ENCODE measurements at regions not wholly inside any gene's neighbourhood (a gene's known extent, or its start where the extent isn't known, plus 50 kb on each side); places are given as distances from the start of the nearest gene placed in this dataset.

DNA sequence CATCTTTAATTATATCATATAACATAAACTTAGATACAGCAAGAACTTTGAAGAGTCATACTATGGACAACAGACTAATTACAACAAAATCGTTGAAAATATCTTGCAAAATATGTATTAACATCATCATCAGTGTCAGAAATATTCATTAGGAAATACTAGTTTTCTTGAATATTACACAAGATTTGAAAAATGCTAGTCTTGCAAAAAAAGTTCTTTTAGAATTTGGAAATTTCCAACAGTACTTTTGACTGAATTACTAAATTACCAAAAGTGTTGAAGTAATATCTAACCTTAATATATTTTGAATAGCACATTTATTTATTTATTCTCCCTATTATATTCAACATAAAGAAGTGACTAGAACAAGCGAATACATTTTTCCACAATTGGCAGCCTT lies 1224.8 kb upstream of the EYS start:
- no peak overlapping the region for H4K91ac ChIP-seq (ENCODE audit: low read depth, low read length, poor library complexity)
- H3K18ac ChIP-seq (ENCODE audit: low read length) = no peak overlapping the region
- H3K79me1 ChIP-seq (ENCODE audit: low read depth, low read length) = no peaks in the 10 kb centered on the region
- no peak overlapping the region for H2BK15ac ChIP-seq (ENCODE audit: low read length)
- H3K23ac ChIP-seq (ENCODE audit: low read depth, low read length, poor library complexity) = no peak overlapping the region
- H3K4me1 ChIP-seq (ENCODE audit: control insufficient read depth in 2 of 2, insufficient read depth in 1 of 2, low read depth in 1 of 2, low read length in 2 of 2) = no peaks in the 10 kb centered on the region
- no peak overlapping the region for H2AFZ ChIP-seq (ENCODE audit: low read length)
- H3K9ac ChIP-seq (ENCODE audit: low read depth, low read length, poor library complexity) = no peak overlapping the region
- no peak overlapping the region for H3K4me2 ChIP-seq (ENCODE audit: insufficient read depth, low read length, poor library complexity, severe bottlenecking)
- H3K36me3 ChIP-seq (replicated peaks in 1 of 2; ENCODE audit: control insufficient read depth in 2 of 2, insufficient read depth in 2 of 2, low read length in 2 of 2) = no peaks in the 10 kb centered on the region
- no peak overlapping the region for H2AK5ac ChIP-seq (ENCODE audit: low read depth, low read length)
- H4K8ac ChIP-seq (ENCODE audit: low read depth, low read length) = no peak overlapping the region
- no peak overlapping the region for H3K14ac ChIP-seq (ENCODE audit: low read length)
- H3K4ac ChIP-seq (ENCODE audit: low read length) = no peak overlapping the region
- no CpG with 5 or more reads among the region's 2 CpGs for WGBS, 2 donors (ENCODE audit: extremely low coverage in 2 of 2, insufficient read length in 2 of 2, insufficient replicate concordance in 1 of 2)
- no peak overlapping the region for H3K4me3 ChIP-seq (ENCODE audit: low read length in 2 of 2)
- no peak overlapping the region for H3K27ac ChIP-seq (replicated peaks; ENCODE audit: low read length)
- no peak overlapping the region for H2BK12ac ChIP-seq (ENCODE audit: low read length)
- peaks cover 1 to 4% of the 10 kb centered on the region in 2 donors for H3K9me3 ChIP-seq (replicated peaks in 1 of 2; ENCODE audit: control insufficient read depth in 2 of 2, insufficient read depth in 1 of 2, low read depth in 1 of 2, low read length in 2 of 2)
- H2BK5ac ChIP-seq (ENCODE audit: low read length) = no peak overlapping the region
- no peaks in the 10 kb centered on the region for H3K27me3 ChIP-seq (ENCODE audit: control insufficient read depth in 3 of 3, insufficient read depth in 3 of 3, low read depth in 1 of 3, low read length in 3 of 3)
- no peak overlapping the region for H2BK120ac ChIP-seq (ENCODE audit: low read depth, low read length)
- no peak for DNase-seq (ENCODE audit: low spot score)

DNA sequence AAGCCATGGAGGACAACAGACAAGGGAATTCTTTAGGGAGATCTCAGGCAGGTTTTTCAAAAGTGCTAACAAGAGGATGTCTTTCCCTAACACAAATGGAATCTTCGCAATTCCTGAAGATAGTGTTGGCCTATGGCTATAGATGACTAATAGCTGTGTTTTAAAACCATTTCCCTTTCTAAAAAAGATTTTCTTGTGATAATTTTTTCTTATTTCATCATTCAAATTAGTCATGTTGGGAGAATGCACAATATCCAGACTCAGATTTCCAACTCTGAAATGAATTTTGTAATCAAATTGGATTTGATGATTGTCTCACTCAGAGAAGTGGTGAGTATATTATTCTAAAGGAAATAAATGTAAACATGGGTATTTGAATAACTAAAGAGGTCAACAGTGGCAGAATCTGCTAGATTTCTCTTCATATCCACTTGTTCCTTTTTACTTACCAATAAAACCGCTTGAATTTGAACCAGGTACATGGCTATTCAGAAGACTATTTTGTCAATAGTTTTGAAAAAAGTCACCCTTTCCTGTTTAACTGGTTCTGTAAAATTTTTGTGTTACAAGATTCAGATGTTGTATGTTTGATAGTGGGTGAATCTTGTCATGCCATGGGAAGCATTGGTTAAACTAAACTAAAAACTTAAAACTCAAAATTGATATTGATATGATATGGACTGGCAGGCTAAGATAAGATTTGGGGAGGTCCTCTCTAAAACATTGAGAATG lies 1223.7 kb upstream of the EYS start:
- no peak overlapping the region for H3K14ac ChIP-seq (ENCODE audit: low read length)
- no peaks in the 10 kb centered on the region for H3K27me3 ChIP-seq (ENCODE audit: control insufficient read depth in 3 of 3, insufficient read depth in 3 of 3, low read depth in 1 of 3, low read length in 3 of 3)
- H4K8ac ChIP-seq (ENCODE audit: low read depth, low read length) = no peak overlapping the region
- H3K4me3 ChIP-seq (ENCODE audit: low read length in 2 of 2) = no peak overlapping the region
- no peaks in the 10 kb centered on the region for H3K79me1 ChIP-seq (ENCODE audit: low read depth, low read length)
- H2BK15ac ChIP-seq (ENCODE audit: low read length) = no peak overlapping the region
- no peak overlapping the region for H3K27ac ChIP-seq (replicated peaks; ENCODE audit: low read length)
- WGBS, 2 donors (ENCODE audit: extremely low coverage in 2 of 2, insufficient read length in 2 of 2, insufficient replicate concordance in 1 of 2) = no CpG with 5 or more reads among the region's 2 CpGs
- DNase-seq (ENCODE audit: low spot score) = no peak
- no peak overlapping the region for H2AK5ac ChIP-seq (ENCODE audit: low read depth, low read length)
- H4K91ac ChIP-seq (ENCODE audit: low read depth, low read length, poor library complexity) = no peak overlapping the region
- no peak overlapping the region for H2BK120ac ChIP-seq (ENCODE audit: low read depth, low read length)
- peaks cover 5 to 12% of the 10 kb centered on the region in 2 donors for H3K9me3 ChIP-seq (replicated peaks in 1 of 2; ENCODE audit: control insufficient read depth in 2 of 2, insufficient read depth in 1 of 2, low read depth in 1 of 2, low read length in 2 of 2)
- no peak overlapping the region for H3K4ac ChIP-seq (ENCODE audit: low read length)
- no peak overlapping the region for H3K23ac ChIP-seq (ENCODE audit: low read depth, low read length, poor library complexity)
- no peaks in the 10 kb centered on the region for H3K4me1 ChIP-seq (ENCODE audit: control insufficient read depth in 2 of 2, insufficient read depth in 1 of 2, low read depth in 1 of 2, low read length in 2 of 2)
- H3K36me3 ChIP-seq (replicated peaks in 1 of 2; ENCODE audit: control insufficient read depth in 2 of 2, insufficient read depth in 2 of 2, low read length in 2 of 2) = no peaks in the 10 kb centered on the region
- no peak overlapping the region for H3K4me2 ChIP-seq (ENCODE audit: insufficient read depth, low read length, poor library complexity, severe bottlenecking)
- no peak overlapping the region for H2AFZ ChIP-seq (ENCODE audit: low read length)
- H2BK12ac ChIP-seq (ENCODE audit: low read length) = no peak overlapping the region
- no peak overlapping the region for H3K9ac ChIP-seq (ENCODE audit: low read depth, low read length, poor library complexity)
- no peak overlapping the region for H3K18ac ChIP-seq (ENCODE audit: low read length)
- no peak overlapping the region for H2BK5ac ChIP-seq (ENCODE audit: low read length)

DNA sequence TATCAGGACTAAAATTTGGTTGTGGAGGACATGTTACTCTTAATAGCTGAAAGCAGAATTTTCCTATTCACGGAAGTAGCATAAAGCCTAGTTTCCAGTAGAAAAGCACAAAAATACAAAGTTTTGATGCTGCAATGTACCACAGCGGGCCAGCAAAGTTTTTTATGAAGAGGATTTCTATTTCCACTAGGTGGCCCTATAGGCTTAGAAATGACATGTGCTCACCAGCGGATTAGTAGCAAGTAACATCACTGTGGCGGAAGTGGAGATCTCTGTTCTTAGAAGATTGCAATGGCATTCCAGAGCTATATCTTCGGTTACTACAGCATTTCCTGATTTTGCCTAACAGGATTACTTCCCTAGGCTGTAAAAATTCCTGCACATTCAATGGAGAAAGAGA lies 1219.0 kb upstream of the EYS start:
- Histone ChIP-seq H2BK120ac (ENCODE audit: low read depth, low read length) (no peak overlapping the region), H3K36me3 (replicated peaks in 1 of 2; ENCODE audit: control insufficient read depth in 2 of 2, insufficient read depth in 2 of 2, low read length in 2 of 2) (no peaks in the 10 kb centered on the region), H4K8ac (ENCODE audit: low read depth, low read length) (no peak overlapping the region), H2AFZ (ENCODE audit: low read length) (no peak overlapping the region), H3K27ac (replicated peaks; ENCODE audit: low read length) (no peak overlapping the region), H4K91ac (ENCODE audit: low read depth, low read length, poor library complexity) (no peak overlapping the region), H3K9ac (ENCODE audit: low read depth, low read length, poor library complexity) (no peak overlapping the region), H3K18ac (ENCODE audit: low read length) (no peak overlapping the region), H3K9me3 (replicated peaks in 1 of 2; ENCODE audit: control insufficient read depth in 2 of 2, insufficient read depth in 1 of 2, low read depth in 1 of 2, low read length in 2 of 2) (peaks cover 16 to 24% of the 10 kb centered on the region in 2 donors), H3K4ac (ENCODE audit: low read length) (no peak overlapping the region), H2BK15ac (ENCODE audit: low read length) (no peak overlapping the region), H2BK5ac (ENCODE audit: low read length) (no peak overlapping the region), H3K79me1 (ENCODE audit: low read depth, low read length) (no peaks in the 10 kb centered on the region), H3K4me1 (ENCODE audit: control insufficient read depth in 2 of 2, insufficient read depth in 1 of 2, low read depth in 1 of 2, low read length in 2 of 2) (no peaks in the 10 kb centered on the region), H3K14ac (ENCODE audit: low read length) (no peak overlapping the region), H3K23ac (ENCODE audit: low read depth, low read length, poor library complexity) (no peak overlapping the region), H3K4me2 (ENCODE audit: insufficient read depth, low read length, poor library complexity, severe bottlenecking) (no peak overlapping the region), H2BK12ac (ENCODE audit: low read length) (no peak overlapping the region), H3K27me3 (ENCODE audit: control insufficient read depth in 3 of 3, insufficient read depth in 3 of 3, low read depth in 1 of 3, low read length in 3 of 3) (no peaks in the 10 kb centered on the region), H3K4me3 (ENCODE audit: low read length in 2 of 2) (no peak overlapping the region), H2AK5ac (ENCODE audit: low read depth, low read length) (no peak overlapping the region)
- WGBS, 2 donors (ENCODE audit: extremely low coverage in 2 of 2, insufficient read length in 2 of 2, insufficient replicate concordance in 1 of 2) = no CpG with 5 or more reads among the region's 5 CpGs
- DNase-seq (ENCODE audit: low spot score) = no peak

DNA sequence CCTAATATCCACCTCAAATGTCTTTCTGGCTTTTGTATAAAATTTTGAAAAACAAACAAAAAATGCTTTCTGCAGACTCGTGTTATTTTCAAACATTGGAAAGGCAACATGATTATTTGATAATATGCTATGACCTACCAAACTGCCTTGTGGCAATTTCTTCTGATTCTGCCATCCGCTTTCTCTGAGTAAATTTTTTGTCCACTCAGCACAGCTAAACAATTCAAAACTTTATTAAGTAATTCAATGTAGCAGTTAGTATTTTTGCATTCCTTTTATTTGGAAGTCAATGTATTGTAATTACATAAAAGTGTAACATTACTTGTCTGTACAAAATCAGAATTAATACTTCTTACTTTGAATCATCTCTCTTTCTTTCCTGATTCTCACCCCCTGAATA lies 1206.6 kb upstream of the EYS start:
- no peak overlapping the region for H2AK5ac ChIP-seq (ENCODE audit: low read depth, low read length)
- no peak overlapping the region for H3K4me3 ChIP-seq (ENCODE audit: low read length in 2 of 2)
- no peak overlapping the region for H3K18ac ChIP-seq (ENCODE audit: low read length)
- no peak overlapping the region for H3K23ac ChIP-seq (ENCODE audit: low read depth, low read length, poor library complexity)
- H3K79me1 ChIP-seq (ENCODE audit: low read depth, low read length) = no peaks in the 10 kb centered on the region
- no CpG with 5 or more reads among the region's 2 CpGs for WGBS, 2 donors (ENCODE audit: extremely low coverage in 2 of 2, insufficient read length in 2 of 2, insufficient replicate concordance in 1 of 2)
- H2BK15ac ChIP-seq (ENCODE audit: low read length) = no peak overlapping the region
- no peak overlapping the region for H2BK5ac ChIP-seq (ENCODE audit: low read length)
- no peak overlapping the region for H4K8ac ChIP-seq (ENCODE audit: low read depth, low read length)
- no peaks in the 10 kb centered on the region for H3K4me1 ChIP-seq (ENCODE audit: control insufficient read depth in 2 of 2, insufficient read depth in 1 of 2, low read depth in 1 of 2, low read length in 2 of 2)
- DNase-seq (ENCODE audit: low spot score) = no peak
- no peak overlapping the region for H3K27ac ChIP-seq (replicated peaks; ENCODE audit: low read length)
- H3K36me3 ChIP-seq (replicated peaks in 1 of 2; ENCODE audit: control insufficient read depth in 2 of 2, insufficient read depth in 2 of 2, low read length in 2 of 2) = no peaks in the 10 kb centered on the region
- peak overlapping the region; percentile 29 for H2AFZ ChIP-seq (ENCODE audit: low read length)
- no peak overlapping the region for H4K91ac ChIP-seq (ENCODE audit: low read depth, low read length, poor library complexity)
- no peaks in the 10 kb centered on the region for H3K27me3 ChIP-seq (ENCODE audit: control insufficient read depth in 3 of 3, insufficient read depth in 3 of 3, low read depth in 1 of 3, low read length in 3 of 3)
- H2BK12ac ChIP-seq (ENCODE audit: low read length) = no peak overlapping the region
- no peak overlapping the region for H3K14ac ChIP-seq (ENCODE audit: low read length)
- no peak overlapping the region for H2BK120ac ChIP-seq (ENCODE audit: low read depth, low read length)
- H3K4ac ChIP-seq (ENCODE audit: low read length) = no peak overlapping the region
- no peak overlapping the region for H3K4me2 ChIP-seq (ENCODE audit: insufficient read depth, low read length, poor library complexity, severe bottlenecking)
- H3K9me3 ChIP-seq (replicated peaks in 1 of 2; ENCODE audit: control insufficient read depth in 2 of 2, insufficient read depth in 1 of 2, low read depth in 1 of 2, low read length in 2 of 2) = no peaks in the 10 kb centered on the region
- H3K9ac ChIP-seq (ENCODE audit: low read depth, low read length, poor library complexity) = no peak overlapping the region

All from neuronal stem cell (in vitro differentiated cells).